CD4-positive, alpha-beta T cell treated with Interleukin-15 for 1 hour (primary cell): ENCODE measurements at regions not wholly inside any gene's neighbourhood (a gene's known extent, or its start where the extent isn't known, plus 50 kb on each side); places are given as distances from the start of the nearest gene placed in this dataset.

Source experiments
- DNase-seq: peaks from one replicate; pipeline ENCODE4 v3.0.0-alpha.2; 2020

DNA sequence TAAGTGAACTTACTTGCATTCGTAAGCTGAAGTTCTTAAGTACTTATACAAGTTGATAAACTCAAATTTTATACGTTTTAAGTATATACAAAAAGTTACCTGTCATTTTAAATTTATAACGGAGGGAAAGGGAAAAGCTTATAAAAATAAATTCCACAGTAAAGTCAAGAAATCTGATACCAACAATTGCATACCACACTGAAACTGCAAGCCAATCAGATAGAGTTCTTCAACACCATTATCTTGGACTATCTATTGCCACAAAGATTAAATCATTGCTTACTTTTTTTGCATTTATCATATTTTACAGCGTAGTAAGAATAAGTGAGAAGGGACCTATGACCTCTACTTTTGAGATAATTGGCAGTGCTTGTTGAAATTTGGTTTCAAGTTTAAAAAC lies 386.7 kb downstream of the TFAP2A start:
- no peak for DNase-seq

GRCh38 chr6:10019851-10020250 lies 395.0 kb downstream of the TFAP2A start:
- no peak for DNase-seq

- DNase-seq, result no peak
Measured at GRCh38 chr6:10014557-10014956, 400.3 kb downstream of the TFAP2A start.

- no peak for DNase-seq
Measured at GRCh38 chr6:10000551-10000950, 414.3 kb downstream of the TFAP2A start.

- no peak for DNase-seq
Measured at GRCh38 chr6:9999796-10000195, 415.1 kb downstream of the TFAP2A start.

DNA sequence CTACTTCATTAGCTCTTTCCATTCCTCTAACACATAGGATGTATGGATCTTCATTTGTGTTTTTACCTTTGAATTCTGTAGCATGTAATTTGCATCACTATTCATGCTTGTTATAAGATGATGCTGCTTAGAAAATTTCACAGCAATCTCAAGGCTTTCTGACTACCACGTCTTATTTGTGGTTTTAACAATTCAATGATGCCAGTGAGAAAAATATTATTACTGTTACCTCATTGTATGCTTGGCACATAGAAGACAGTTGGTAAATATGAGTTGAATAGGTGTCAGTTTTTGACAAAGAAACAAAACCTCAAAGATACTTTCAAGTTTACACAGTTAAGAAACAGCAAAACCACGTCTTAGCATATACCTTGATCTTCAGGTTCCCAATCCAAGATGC lies 428.6 kb downstream of the TFAP2A start:
- no peak for DNase-seq

- no peak for DNase-seq
Measured at GRCh38 chr6:9985481-9985880, 429.4 kb downstream of the TFAP2A start.

DNA sequence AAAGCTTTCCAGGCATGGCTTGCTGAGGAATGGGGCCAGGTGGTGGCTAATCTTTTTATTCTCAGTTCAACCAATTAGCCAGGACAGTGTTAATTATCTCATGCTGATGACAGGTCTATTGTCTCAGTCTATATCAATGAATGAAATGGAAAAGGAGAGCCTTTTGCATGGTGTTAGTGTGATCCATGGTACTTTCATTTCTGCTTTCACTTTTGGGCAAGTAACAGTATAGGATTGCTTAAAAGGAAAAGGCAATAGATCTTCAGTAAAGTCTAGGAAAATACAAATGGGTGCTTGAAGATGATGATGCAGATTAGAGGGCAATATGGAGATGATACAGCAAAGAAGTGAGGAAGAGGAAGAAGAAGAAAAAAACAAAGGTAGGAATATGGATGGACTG lies 430.3 kb downstream of the TFAP2A start:
- no peak for DNase-seq

DNA sequence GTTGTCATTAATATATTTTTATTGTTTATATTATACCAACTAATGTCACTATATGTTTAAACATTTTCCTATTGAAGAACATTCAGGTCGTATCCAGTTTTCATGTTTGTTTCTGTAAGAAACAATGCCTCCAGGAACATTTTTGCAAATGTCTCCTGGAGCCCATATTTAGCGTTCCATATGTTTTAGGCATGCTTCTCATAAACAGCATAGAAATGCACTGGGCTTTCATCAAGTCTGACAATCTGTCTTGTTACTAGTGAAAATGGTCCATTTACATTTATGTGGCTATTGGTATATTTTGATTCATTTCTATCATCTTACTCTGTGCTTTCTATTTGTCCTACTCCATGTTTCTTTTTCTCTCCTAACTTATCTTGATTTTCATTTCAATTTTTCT lies 431.7 kb downstream of the TFAP2A start:
- DNase-seq, result no peak

- DNase-seq, result no peak
Measured at GRCh38 chr6:9982215-9982614, 432.7 kb downstream of the TFAP2A start.

DNA sequence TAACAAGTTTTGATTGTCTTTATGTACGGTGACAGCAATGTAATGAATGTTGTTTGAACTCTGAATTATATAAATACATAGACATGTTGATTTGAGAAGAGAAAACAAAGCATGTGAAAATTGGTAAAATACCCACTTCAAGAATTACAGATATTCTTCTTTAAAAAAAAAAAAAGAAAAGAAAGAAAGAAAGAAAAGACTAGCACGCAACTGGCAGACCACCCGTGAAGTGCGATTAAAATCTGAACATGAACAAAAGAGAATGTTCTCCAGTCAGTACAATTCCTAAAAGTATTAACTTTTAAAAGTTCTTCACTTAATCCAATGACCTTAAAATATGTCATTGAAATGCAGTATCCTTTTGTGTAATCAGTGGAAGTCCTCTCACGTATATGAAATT lies 434.9 kb downstream of the TFAP2A start:
- no peak for DNase-seq

- no peak for DNase-seq
Measured at GRCh38 chr6:9978480-9978879, 436.4 kb downstream of the TFAP2A start.

DNA sequence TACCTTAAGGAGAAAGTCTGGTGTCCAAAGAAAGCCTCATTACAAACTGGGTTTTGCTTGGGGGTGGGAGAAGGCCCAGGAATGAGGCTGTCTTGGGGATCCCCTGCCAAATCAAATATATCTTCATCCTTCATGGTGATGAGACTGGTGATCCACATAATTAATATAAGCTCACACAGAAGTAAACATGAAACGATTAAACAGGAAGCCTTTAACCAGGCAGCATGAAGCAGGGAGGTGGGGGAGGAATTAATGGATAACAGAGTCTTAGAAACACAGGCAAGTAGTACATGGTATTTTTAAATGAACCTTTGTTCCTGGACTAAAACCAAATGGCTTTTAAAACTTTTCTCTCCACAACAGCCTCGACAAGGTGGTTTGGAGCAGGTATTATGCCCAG lies 437.5 kb downstream of the TFAP2A start:
- DNase-seq, result no peak

GRCh38 chr6:9961646-9962045 lies 453.2 kb downstream of the TFAP2A start:
- no peak for DNase-seq

GRCh38 chr6:9957215-9957759 lies 457.6 kb downstream of the TFAP2A start:
- DNase-seq, result no peak

GRCh38 chr6:9948678-9949077 lies 466.2 kb downstream of the TFAP2A start:
- no peak for DNase-seq

GRCh38 chr6:9943986-9944385 lies 470.9 kb downstream of the TFAP2A start:
- DNase-seq, result no peak

DNA sequence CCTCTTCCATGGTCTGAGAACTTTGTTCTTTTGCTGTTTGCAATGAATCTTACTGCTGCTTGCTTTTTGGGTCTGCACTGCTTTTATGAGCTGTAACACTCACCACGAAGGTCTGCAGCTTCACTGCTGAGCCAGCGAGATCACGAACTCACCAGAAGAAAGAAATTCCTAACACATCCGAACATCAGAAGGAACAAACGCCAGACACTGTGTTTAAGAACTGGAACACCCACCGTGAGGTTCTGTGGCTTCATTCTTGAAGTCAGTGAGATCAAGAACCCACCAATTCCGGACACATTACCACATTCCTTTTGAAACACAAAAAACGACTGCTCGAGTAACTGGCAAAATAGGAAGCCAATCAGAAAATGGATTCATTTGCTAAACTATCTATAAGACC lies 471.8 kb downstream of the TFAP2A start:
- no peak for DNase-seq

GRCh38 chr6:9942131-9942530 lies 472.7 kb downstream of the TFAP2A start:
- DNase-seq, result no peak

DNA sequence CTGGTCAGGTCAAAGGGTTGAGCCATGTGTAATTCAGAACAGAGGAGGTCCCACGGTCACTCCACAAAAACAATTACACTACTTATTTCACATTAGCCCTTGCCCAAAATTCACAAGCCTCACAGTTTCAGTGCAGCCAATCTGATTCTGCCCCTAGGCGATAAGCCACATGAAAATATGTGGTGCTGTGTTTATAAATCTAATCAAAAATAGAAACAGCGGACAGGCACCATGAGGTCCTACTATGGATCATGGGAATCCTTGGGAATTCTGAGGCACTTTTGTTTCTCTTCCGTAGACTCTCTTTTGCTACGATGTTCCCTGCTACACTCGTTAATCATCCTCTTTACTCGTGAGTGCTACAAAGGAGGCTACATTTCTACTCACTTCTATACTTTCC lies 476.1 kb downstream of the TFAP2A start:
- no peak for DNase-seq

DNA sequence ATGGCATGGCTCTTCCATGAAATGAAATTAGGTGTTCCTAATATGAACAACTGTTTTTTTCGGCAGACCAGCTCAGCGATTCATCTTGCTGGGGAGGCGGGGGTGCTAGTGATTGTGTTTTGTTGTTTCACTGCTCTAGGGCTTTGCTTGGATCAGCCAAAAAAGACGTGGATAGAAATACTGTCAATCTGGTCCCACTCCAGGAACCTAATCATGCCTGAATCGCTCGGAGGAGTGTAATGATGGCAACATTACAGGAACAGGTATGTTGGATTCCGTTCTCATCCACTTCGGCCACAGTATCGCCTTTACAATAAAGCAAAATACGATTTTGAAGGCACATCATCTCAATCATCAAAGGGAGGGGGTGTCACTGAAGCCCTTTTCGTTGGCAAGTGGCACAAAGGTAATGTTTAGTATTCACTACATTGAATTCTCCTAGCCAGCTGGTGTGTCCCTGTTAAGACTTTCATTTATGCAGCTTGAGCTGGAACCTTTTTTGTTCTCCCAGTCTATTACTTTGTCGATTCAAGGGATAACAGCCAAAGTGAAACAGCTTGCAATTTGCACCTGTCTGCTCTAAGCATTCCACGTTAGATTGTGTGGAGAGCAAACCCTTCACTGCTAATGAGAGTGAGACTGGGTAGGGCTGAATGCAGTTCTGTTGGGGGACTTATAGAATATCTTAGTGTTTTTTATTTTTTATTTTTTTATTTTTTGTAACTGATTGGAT lies 477.7 kb downstream of the TFAP2A start:
- DNase-seq, result no peak

DNA sequence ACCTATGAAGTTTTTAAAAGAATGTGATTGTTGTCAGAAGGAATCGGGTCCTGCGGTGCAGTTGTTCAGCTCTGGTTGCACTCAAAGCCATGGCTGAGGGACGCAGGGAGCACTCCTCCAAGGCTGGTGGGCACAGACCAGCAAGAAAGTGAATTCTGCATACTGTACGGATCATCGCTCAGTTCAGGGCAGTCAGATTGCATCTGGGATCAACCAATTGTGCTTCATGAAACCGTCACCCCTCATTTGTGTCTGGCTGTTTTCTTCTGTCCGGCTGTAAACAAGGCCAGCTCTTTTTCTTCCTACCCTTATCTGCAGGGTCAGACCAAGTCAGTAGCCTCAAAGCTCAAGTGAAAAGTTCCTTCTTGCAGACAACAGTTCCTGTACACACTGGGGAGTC lies 478.3 kb downstream of the TFAP2A start:
- DNase-seq, result no peak

- no peak for DNase-seq
Measured at GRCh38 chr6:9933677-9934076, 481.2 kb downstream of the TFAP2A start.

DNA sequence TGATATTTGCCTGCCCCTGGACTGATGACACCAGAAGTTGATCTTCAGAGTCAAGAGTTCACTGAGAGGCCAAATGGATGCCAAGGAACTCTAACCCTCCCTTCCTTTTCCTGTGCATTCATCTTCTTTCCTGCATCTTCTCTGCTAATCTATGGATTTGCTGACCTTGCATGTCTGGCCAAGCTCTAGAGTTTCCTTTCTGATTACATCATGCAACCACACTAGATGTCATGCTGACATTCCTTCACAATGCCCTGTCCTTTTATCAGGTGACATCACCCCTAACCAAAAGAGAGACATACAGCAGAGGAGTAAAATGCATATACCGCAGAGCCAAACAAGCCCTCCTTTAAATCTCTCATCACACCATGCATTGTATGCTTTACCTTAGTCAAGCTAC lies 487.6 kb downstream of the TFAP2A start:
- DNase-seq, result no peak

DNA sequence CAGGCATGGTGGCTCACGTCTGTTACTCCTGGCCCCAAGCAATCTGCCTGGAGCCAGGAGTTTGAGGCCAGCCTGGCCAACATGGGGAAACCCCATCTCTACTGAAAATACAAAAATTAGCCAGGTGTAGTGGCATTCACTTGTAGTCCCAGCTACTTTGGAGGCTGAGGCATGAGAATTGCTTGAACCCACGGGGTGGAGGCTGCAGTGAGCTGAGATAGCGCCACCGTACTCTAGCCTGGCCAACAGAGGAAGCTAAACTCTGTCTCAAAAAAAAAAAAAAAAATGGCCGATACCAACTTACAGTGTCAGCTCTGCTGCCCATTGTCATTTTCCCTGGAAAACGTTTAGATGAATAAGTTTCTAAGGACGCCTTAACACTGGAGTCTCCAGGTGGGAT lies 489.9 kb downstream of the TFAP2A start:
- DNase-seq, result no peak
